Mammary epithelial cell (primary cell): ENCODE measurements at regions not wholly inside any gene's neighbourhood (a gene's known extent, or its start where the extent isn't known, plus 50 kb on each side); places are given as distances from the start of the nearest gene placed in this dataset.

Experiments
- CTCF ChIP-seq, 2 donors: IDR thresholded peaks in 1 of 2; conservative IDR thresholded peaks in 1 of 2; 2 replicates each; pipeline ENCODE4 v1.5.1; 2011 to 2012; ENCODE audit warnings: inconsistent platforms in 2 of 2, low read length in 2 of 2, mild to moderate bottlenecking in 2 of 2, control low read depth in 1 of 2, low read depth in 1 of 2; ENCODE audit not compliant: insufficient read depth in 1 of 2; ENCODE audit errors: extremely low read depth in 1 of 2
- EZH2 ChIP-seq: IDR thresholded peaks from 2 replicates; pipeline ENCODE4 v1.6.1; 2012; ENCODE audit warnings: low read length, inconsistent platforms, borderline replicate concordance

- TF ChIP-seq CTCF (conservative IDR thresholded peaks at IDR 0.05 in 1 of 2, IDR thresholded peaks at IDR 0.05 in 1 of 2; ENCODE audit: extremely low read depth in 1 of 2, insufficient read depth in 1 of 2, low read depth in 1 of 2, low read length in 2 of 2) (no peak), EZH2 (no peak)
These were observed 930.2 kb downstream of the MAT2B start for GRCh38 chr5:164435576-164435975.
